Left lung (tissue), 4 donors: ENCODE measurements at regions not wholly inside any gene's neighbourhood (a gene's known extent, or its start where the extent isn't known, plus 50 kb on each side); places are given as distances from the start of the nearest gene placed in this dataset.

Experiments used
- ATAC-seq: fragments of 200-7000 bp; cut with Tn5 transposase; one replicate; pipeline ENCODE4 v1.9.1; 2020; ENCODE audit warnings: moderate library complexity
- DNase-seq, 4 donors: peaks; one replicate each; pipeline ENCODE4 v3.0.0-alpha.2; 2013 to 2020
- H3K27ac ChIP-seq, 2 donors: fragments of 200-600 bp; sonication (generic) in 1 of 2; one replicate each; pipeline versions ENCODE4 v1.5.0 to v1.8.0; 2020 to 2021
- H3K27me3 ChIP-seq, 2 donors: fragments of 200-600 bp; sonication (generic) in 1 of 2; one replicate each; pipeline versions ENCODE4 v1.5.0 to v1.8.0; 2020 to 2021
- H3K36me3 ChIP-seq, 2 donors: fragments of 200-600 bp; sonication (generic) in 1 of 2; one replicate each; pipeline versions ENCODE4 v1.5.0 to v1.8.0; 2020 to 2021
- H3K4me1 ChIP-seq, 2 donors: fragments of 200-600 bp; one replicate each; pipeline ENCODE4 v1.8.0; 2021
- H3K4me3 ChIP-seq, 2 donors: fragments of 200-600 bp; sonication (generic) in 1 of 2; one replicate each; pipeline versions ENCODE4 v1.5.0 to v1.8.0; 2020 to 2021; ENCODE audit warnings: mild to moderate bottlenecking in 1 of 2
- H3K9me3 ChIP-seq, 2 donors: fragments of 200-600 bp; sonication (generic) in 1 of 2; one replicate each; pipeline versions ENCODE4 v1.5.0 to v1.8.0; 2020 to 2021
- CTCF ChIP-seq, 2 donors: fragments of 200-600 bp; sonication (generic) in 1 of 2; IDR thresholded peaks; one replicate each; pipeline versions ENCODE4 v1.5.0 to v1.8.0; 2021; ENCODE audit warnings: antibody characterized with exemption in 2 of 2
- intact Hi-C, 2 donors: fragments of 100-400 bp; cut with DNase I; formaldehyde crosslinking; loops; one replicate each; pipeline versions ENCODE4 v1.11.2 to v1.14.2; 2022
- donor health status: DM: no; HTN: yes; CAD: no.
- donor health status: DM: no; HTN: no; CAD: no.

GRCh38 chr5:125433457-125433856, 687.0 kb upstream of the ZNF608 start:
- Histone ChIP-seq H3K9me3 (no peaks in the 10 kb centered on the region), H3K27ac (no peak overlapping the region), H3K4me3 (no peak overlapping the region), H3K27me3 (no peaks in the 10 kb centered on the region), H3K36me3 (no peaks in the 10 kb centered on the region), H3K4me1 (no peaks in the 10 kb centered on the region)
- no peak for TF ChIP-seq CTCF (IDR thresholded peaks at IDR 0.05)
- DNase-seq = no peak
- intact Hi-C loops = no loop called here
- no peak for ATAC-seq

GRCh38 chr5:125439243-125439642, 692.8 kb upstream of the ZNF608 start:
- Histone ChIP-seq H3K36me3 (no peaks in the 10 kb centered on the region), H3K4me3 (no peak overlapping the region), H3K27me3 (no peaks in the 10 kb centered on the region), H3K4me1 (no peaks in the 10 kb centered on the region), H3K27ac (no peak overlapping the region), H3K9me3 (peaks cover 0 to 32% of the 10 kb centered on the region in 2 donors)
- DNase-seq = no peak
- no peak for TF ChIP-seq CTCF (IDR thresholded peaks at IDR 0.05)
- no peak for ATAC-seq
- intact Hi-C loops = no loop called here

- no peaks in the 10 kb centered on the region for H3K4me1 ChIP-seq
- H3K9me3 ChIP-seq = peaks cover 0 to 35% of the 10 kb centered on the region in 2 donors
- TF ChIP-seq CTCF (IDR thresholded peaks at IDR 0.05) = no peak
- no peaks in the 10 kb centered on the region for H3K27me3 ChIP-seq
- ATAC-seq (no peak), DNase-seq (no peak)
- H3K36me3 ChIP-seq = no peaks in the 10 kb centered on the region
- no peak overlapping the region for H3K27ac ChIP-seq
- intact Hi-C loops = no loop called here
- no peak overlapping the region for H3K4me3 ChIP-seq
These were observed 694.5 kb upstream of the ZNF608 start for GRCh38 chr5:125440905-125441304.

- Histone ChIP-seq H3K4me3 (no peak overlapping the region), H3K27ac (no peak overlapping the region), H3K9me3 (peaks cover 0 to 19% of the 10 kb centered on the region in 2 donors), H3K36me3 (no peaks in the 10 kb centered on the region), H3K4me1 (no peaks in the 10 kb centered on the region), H3K27me3 (no peaks in the 10 kb centered on the region)
- DNase-seq (peak in 2 of 4 donors; percentile 34 to 43), ATAC-seq (no peak)
- TF ChIP-seq CTCF (IDR thresholded peaks at IDR 0.05) = no peak
- intact Hi-C loops = no loop called here
These were observed 700.5 kb upstream of the ZNF608 start for GRCh38 chr5:125446986-125447385.

DNA sequence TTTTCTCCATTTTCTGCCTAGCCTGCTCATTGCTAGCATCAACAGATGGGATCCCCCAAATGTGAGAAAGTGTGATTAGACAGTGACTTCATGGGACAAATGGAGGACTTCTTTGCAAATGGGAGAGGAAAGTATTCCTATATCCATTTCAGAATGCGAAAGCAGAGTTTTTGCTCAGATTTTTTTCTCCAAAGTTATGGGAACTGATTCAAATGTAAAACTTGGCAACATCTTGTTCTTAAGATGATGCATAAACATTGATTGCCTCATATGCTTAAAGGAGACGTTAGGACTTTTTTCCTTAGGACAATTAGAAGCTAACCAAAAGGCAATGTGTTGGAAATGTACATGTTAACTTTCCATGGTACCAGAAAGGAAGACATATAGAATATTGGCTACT, 704.3 kb upstream of the ZNF608 start:
- ATAC-seq (no peak), DNase-seq (peak in 2 of 4 donors; percentile 67 to 69)
- H3K36me3 ChIP-seq = no peaks in the 10 kb centered on the region
- no peaks in the 10 kb centered on the region for H3K27me3 ChIP-seq
- no peaks in the 10 kb centered on the region for H3K4me1 ChIP-seq
- TF ChIP-seq CTCF (IDR thresholded peaks at IDR 0.05) = no peak
- intact Hi-C loops = no loop called here
- H3K9me3 ChIP-seq = peaks cover 0 to 2% of the 10 kb centered on the region in 2 donors
- no peak overlapping the region for H3K4me3 ChIP-seq
- H3K27ac ChIP-seq = no peak overlapping the region
